ENCODE measurements at regions not wholly inside any gene's neighbourhood (a gene's known extent, or its start where the extent isn't known, plus 50 kb on each side); places are given as distances from the start of the nearest gene placed in this dataset.
"Not testable (repeated sequence)": the region's sequence is repeated elsewhere in the genome, so short reads cannot be mapped to it uniquely, and the experiment has no call there.

GRCh38 chr18:4734903-4735302 is 279.8 kb upstream of the DLGAP1 start:
- Mint-ChIP-seq H3K4me1 (ENCODE audit: low read depth) (no peaks in the 10 kb centered on the region), H3K27me3 (ENCODE audit: low read depth) (no peaks in the 10 kb centered on the region), H3K36me3 (ENCODE audit: low read depth) (no peaks in the 10 kb centered on the region), H3K9me3 (peaks cover 17% of the 10 kb centered on the region), H3K27ac (no peak overlapping the region), H3K4me3 (no peak overlapping the region)

- H3K27ac Mint-ChIP-seq, result no peak overlapping the region
- peaks cover 16% of the 10 kb centered on the region for H3K9me3 Mint-ChIP-seq
- no peaks in the 10 kb centered on the region for H3K4me1 Mint-ChIP-seq (ENCODE audit: low read depth)
- H3K4me3 Mint-ChIP-seq, result no peak overlapping the region
- H3K36me3 Mint-ChIP-seq (ENCODE audit: low read depth), result no peaks in the 10 kb centered on the region
- no peaks in the 10 kb centered on the region for H3K27me3 Mint-ChIP-seq (ENCODE audit: low read depth)
Observed at GRCh38 chr18:4734021-4734420, 278.9 kb upstream of the DLGAP1 start.

GRCh38 chr18:4721545-4721944 is 266.4 kb upstream of the DLGAP1 start:
- Mint-ChIP-seq H3K36me3 (ENCODE audit: low read depth) (no peaks in the 10 kb centered on the region), H3K27me3 (ENCODE audit: low read depth) (no peaks in the 10 kb centered on the region), H3K4me1 (ENCODE audit: low read depth) (no peaks in the 10 kb centered on the region), H3K27ac (no peak overlapping the region), H3K4me3 (no peak overlapping the region), H3K9me3 (peaks cover 8% of the 10 kb centered on the region)

- H3K9me3 Mint-ChIP-seq, result peaks cover 8% of the 10 kb centered on the region
Observed at GRCh38 chr18:4720518-4720917, 265.4 kb upstream of the DLGAP1 start.

GRCh38 chr18:4705894-4706293 is 250.8 kb upstream of the DLGAP1 start:
- H3K9me3 Mint-ChIP-seq, result no peaks in the 10 kb centered on the region
- H3K36me3 Mint-ChIP-seq (ENCODE audit: low read depth), result no peaks in the 10 kb centered on the region
- H3K27me3 Mint-ChIP-seq (ENCODE audit: low read depth), result no peaks in the 10 kb centered on the region
- no peak overlapping the region for H3K4me3 Mint-ChIP-seq
- H3K27ac Mint-ChIP-seq, result no peak overlapping the region
- H3K4me1 Mint-ChIP-seq (ENCODE audit: low read depth), result no peaks in the 10 kb centered on the region

More at GRCh38 chr18:4720518-4720917, 265.4 kb upstream of the DLGAP1 start:
- H3K4me1 Mint-ChIP-seq (ENCODE audit: low read depth), result no peaks in the 10 kb centered on the region
- no peak overlapping the region for H3K4me3 Mint-ChIP-seq
- H3K36me3 Mint-ChIP-seq (ENCODE audit: low read depth), result no peaks in the 10 kb centered on the region
- H3K27ac Mint-ChIP-seq, result no peak overlapping the region
- no peaks in the 10 kb centered on the region for H3K27me3 Mint-ChIP-seq (ENCODE audit: low read depth)

GRCh38 chr18:4704781-4705180 is 249.7 kb upstream of the DLGAP1 start:
- Mint-ChIP-seq H3K4me3 (no peak overlapping the region), H3K27ac (no peak overlapping the region), H3K9me3 (no peaks in the 10 kb centered on the region), H3K36me3 (ENCODE audit: low read depth) (no peaks in the 10 kb centered on the region), H3K4me1 (ENCODE audit: low read depth) (no peaks in the 10 kb centered on the region), H3K27me3 (ENCODE audit: low read depth) (no peaks in the 10 kb centered on the region)

- Mint-ChIP-seq H3K4me3 (no peak overlapping the region), H3K9me3 (peaks cover 52% of the 10 kb centered on the region), H3K4me1 (ENCODE audit: low read depth) (no peaks in the 10 kb centered on the region), H3K27me3 (ENCODE audit: low read depth) (no peaks in the 10 kb centered on the region), H3K36me3 (ENCODE audit: low read depth) (no peaks in the 10 kb centered on the region), H3K27ac (no peak overlapping the region)
Observed at GRCh38 chr18:4691836-4692235, 236.7 kb upstream of the DLGAP1 start.

- H3K4me3 Mint-ChIP-seq; H3K27ac Mint-ChIP-seq; H3K4me1 Mint-ChIP-seq (ENCODE audit: low read depth); H3K27me3 Mint-ChIP-seq (ENCODE audit: low read depth); H3K36me3 Mint-ChIP-seq (ENCODE audit: low read depth): not testable (repeated sequence)
- peaks cover 41% of the 10 kb centered on the region for H3K9me3 Mint-ChIP-seq
Observed at GRCh38 chr18:4678685-4679084, 223.6 kb upstream of the DLGAP1 start.

GRCh38 chr18:4677006-4677405 is 221.9 kb upstream of the DLGAP1 start:
- no peak overlapping the region for H3K27ac Mint-ChIP-seq
- H3K36me3 Mint-ChIP-seq (ENCODE audit: low read depth), result no peaks in the 10 kb centered on the region
- peaks cover 36% of the 10 kb centered on the region for H3K9me3 Mint-ChIP-seq
- no peaks in the 10 kb centered on the region for H3K4me1 Mint-ChIP-seq (ENCODE audit: low read depth)
- no peak overlapping the region for H3K4me3 Mint-ChIP-seq
- no peaks in the 10 kb centered on the region for H3K27me3 Mint-ChIP-seq (ENCODE audit: low read depth)

- Mint-ChIP-seq H3K36me3 (ENCODE audit: low read depth) (no peaks in the 10 kb centered on the region), H3K9me3 (peaks cover 39% of the 10 kb centered on the region), H3K27ac (no peak overlapping the region), H3K4me3 (no peak overlapping the region), H3K27me3 (ENCODE audit: low read depth) (no peaks in the 10 kb centered on the region), H3K4me1 (ENCODE audit: low read depth) (no peaks in the 10 kb centered on the region)
Observed at GRCh38 chr18:4672162-4672561, 217.1 kb upstream of the DLGAP1 start.

GRCh38 chr18:4658804-4659203 is 203.7 kb upstream of the DLGAP1 start:
- no peaks in the 10 kb centered on the region for H3K4me1 Mint-ChIP-seq (ENCODE audit: low read depth)
- H3K9me3 Mint-ChIP-seq, result peaks cover 14% of the 10 kb centered on the region
- no peak overlapping the region for H3K27ac Mint-ChIP-seq
- no peaks in the 10 kb centered on the region for H3K27me3 Mint-ChIP-seq (ENCODE audit: low read depth)
- no peak overlapping the region for H3K4me3 Mint-ChIP-seq
- no peaks in the 10 kb centered on the region for H3K36me3 Mint-ChIP-seq (ENCODE audit: low read depth)

GRCh38 chr18:4653418-4653817 is 198.3 kb upstream of the DLGAP1 start:
- Mint-ChIP-seq H3K36me3 (ENCODE audit: low read depth) (no peaks in the 10 kb centered on the region), H3K4me1 (ENCODE audit: low read depth) (no peaks in the 10 kb centered on the region), H3K27ac (no peak overlapping the region), H3K4me3 (no peak overlapping the region), H3K9me3 (peaks cover 4% of the 10 kb centered on the region), H3K27me3 (ENCODE audit: low read depth) (no peaks in the 10 kb centered on the region)

- Mint-ChIP-seq H3K4me1 (ENCODE audit: low read depth) (no peaks in the 10 kb centered on the region), H3K36me3 (ENCODE audit: low read depth) (no peaks in the 10 kb centered on the region), H3K9me3 (peaks cover 18% of the 10 kb centered on the region), H3K27me3 (ENCODE audit: low read depth) (no peaks in the 10 kb centered on the region), H3K4me3 (no peak overlapping the region), H3K27ac (no peak overlapping the region)
Observed at GRCh38 chr18:4641771-4642368, 186.8 kb upstream of the DLGAP1 start.

- Mint-ChIP-seq H3K4me3 (no peak overlapping the region), H3K27me3 (ENCODE audit: low read depth) (no peaks in the 10 kb centered on the region), H3K4me1 (ENCODE audit: low read depth) (no peaks in the 10 kb centered on the region), H3K9me3 (peaks cover 15% of the 10 kb centered on the region), H3K36me3 (ENCODE audit: low read depth) (no peaks in the 10 kb centered on the region), H3K27ac (no peak overlapping the region)
Observed at GRCh38 chr18:4640349-4641012, 185.4 kb upstream of the DLGAP1 start.

GRCh38 chr18:4639628-4640310 is 184.7 kb upstream of the DLGAP1 start:
- no peaks in the 10 kb centered on the region for H3K4me1 Mint-ChIP-seq (ENCODE audit: low read depth)

More at GRCh38 chr18:4639628-4640310, 184.7 kb upstream of the DLGAP1 start:
- Mint-ChIP-seq H3K27ac (no peak overlapping the region), H3K36me3 (ENCODE audit: low read depth) (no peaks in the 10 kb centered on the region), H3K27me3 (ENCODE audit: low read depth) (no peaks in the 10 kb centered on the region), H3K9me3 (peaks cover 13% of the 10 kb centered on the region), H3K4me3 (no peak overlapping the region)
